Mammary epithelial cell (primary cell): ENCODE measurements at regions not wholly inside any gene's neighbourhood (a gene's known extent, or its start where the extent isn't known, plus 50 kb on each side); places are given as distances from the start of the nearest gene placed in this dataset.

ENCODE experiments used
- CTCF ChIP-seq, 2 donors: IDR thresholded peaks in 1 of 2; conservative IDR thresholded peaks in 1 of 2; 2 replicates each; pipeline ENCODE4 v1.5.1; 2011 to 2012; ENCODE audit warnings: inconsistent platforms in 2 of 2, low read length in 2 of 2, mild to moderate bottlenecking in 2 of 2, control low read depth in 1 of 2, low read depth in 1 of 2; ENCODE audit not compliant: insufficient read depth in 1 of 2; ENCODE audit errors: extremely low read depth in 1 of 2
- EZH2 ChIP-seq: IDR thresholded peaks from 2 replicates; pipeline ENCODE4 v1.6.1; 2012; ENCODE audit warnings: low read length, inconsistent platforms, borderline replicate concordance

GRCh38 chr9:87350915-87351314, 146.8 kb upstream of the DAPK1 start:
- TF ChIP-seq CTCF (conservative IDR thresholded peaks at IDR 0.05 in 1 of 2, IDR thresholded peaks at IDR 0.05 in 1 of 2; ENCODE audit: extremely low read depth in 1 of 2, insufficient read depth in 1 of 2, low read depth in 1 of 2, low read length in 2 of 2): no peak
- TF ChIP-seq EZH2: no peak
